SK-N-MC (cell line): ENCODE measurements at regions not wholly inside any gene's neighbourhood (a gene's known extent, or its start where the extent isn't known, plus 50 kb on each side); places are given as distances from the start of the nearest gene placed in this dataset.

ENCODE experiments used
- EZH2 ChIP-seq: fragments of 200-600 bp; sonication (generic); IDR thresholded peaks from one replicate; pipeline ENCODE4 v1.6.1; 2017; ENCODE audit warnings: antibody characterized with exemption
- POLR2AphosphoS5 ChIP-seq: IDR thresholded peaks from 2 replicates; pipeline ENCODE4 v1.6.1; 2012; ENCODE audit warnings: mild to moderate bottlenecking, low read depth, low read length, borderline replicate concordance

DNA sequence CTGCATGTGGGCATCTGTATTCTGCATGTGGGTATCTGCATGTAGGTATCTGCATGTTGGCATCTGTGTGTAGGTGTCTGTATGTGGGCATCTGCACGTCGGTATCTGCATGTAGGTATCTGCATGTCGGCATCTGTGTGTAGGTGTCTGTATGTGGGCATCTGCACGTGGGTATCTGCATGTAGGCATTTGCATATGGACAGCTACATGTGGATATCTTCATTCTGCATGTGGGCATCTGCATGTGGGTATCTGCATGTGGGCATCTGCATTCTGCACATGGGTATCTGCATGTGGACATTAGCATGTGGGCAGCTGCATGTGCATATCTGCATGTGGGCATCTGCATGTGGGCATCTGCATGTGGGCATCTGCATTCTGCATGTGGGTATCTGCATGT, 537.4 kb downstream of the RNF144A start:
- TF ChIP-seq POLR2AphosphoS5, result no peak
- no peak for TF ChIP-seq EZH2
